Cardiac fibroblast (primary cell): ENCODE measurements at regions not wholly inside any gene's neighbourhood (a gene's known extent, or its start where the extent isn't known, plus 50 kb on each side); places are given as distances from the start of the nearest gene placed in this dataset.

Experiments
- DNase-seq, 2 donors: peaks; one replicate each; pipeline versions ENCODE4 v3.0.0 to v3.0.0-alpha.2; 2010; ENCODE audit warnings: low read depth in 2 of 2
- H3K4me3 ChIP-seq, 2 donors: replicated peaks in 1 of 2; 1 replicate in 1 of 2; 2 replicates in 1 of 2; pipeline ENCODE4 v1.5.1; 2011; ENCODE audit warnings: low read depth in 2 of 2, low read length in 2 of 2, mild to moderate bottlenecking in 2 of 2, moderate library complexity in 1 of 2
- TF ChIP-seq, protein P1 (sequence below): IDR thresholded peaks from one replicate; pipeline ENCODE4 v1.5.1; 2011; ENCODE audit warnings: low read depth, mild to moderate bottlenecking, low read length, inconsistent platforms

DNA sequence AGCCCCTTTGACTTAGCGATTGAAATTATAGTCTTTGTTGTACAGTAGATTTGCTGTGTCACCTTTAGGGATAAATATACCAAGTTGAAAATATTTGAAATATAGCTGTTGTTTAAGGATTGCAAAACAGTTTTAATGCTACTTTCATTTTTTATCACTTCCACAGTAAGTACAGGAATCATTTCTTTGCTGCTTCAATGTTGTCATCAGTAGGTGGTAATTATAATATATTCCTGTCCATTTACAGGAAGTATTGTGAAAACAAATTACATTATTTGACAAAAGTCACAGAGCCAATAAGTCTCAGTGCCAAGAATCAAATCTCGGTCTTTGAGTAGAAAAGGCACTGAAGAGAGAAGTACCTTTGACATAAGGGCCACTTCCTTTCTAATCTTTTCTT, 342.6 kb upstream of the RGS6 start:
- H3K4me3 ChIP-seq = no peak overlapping the region
- TF ChIP-seq, protein P1, sequence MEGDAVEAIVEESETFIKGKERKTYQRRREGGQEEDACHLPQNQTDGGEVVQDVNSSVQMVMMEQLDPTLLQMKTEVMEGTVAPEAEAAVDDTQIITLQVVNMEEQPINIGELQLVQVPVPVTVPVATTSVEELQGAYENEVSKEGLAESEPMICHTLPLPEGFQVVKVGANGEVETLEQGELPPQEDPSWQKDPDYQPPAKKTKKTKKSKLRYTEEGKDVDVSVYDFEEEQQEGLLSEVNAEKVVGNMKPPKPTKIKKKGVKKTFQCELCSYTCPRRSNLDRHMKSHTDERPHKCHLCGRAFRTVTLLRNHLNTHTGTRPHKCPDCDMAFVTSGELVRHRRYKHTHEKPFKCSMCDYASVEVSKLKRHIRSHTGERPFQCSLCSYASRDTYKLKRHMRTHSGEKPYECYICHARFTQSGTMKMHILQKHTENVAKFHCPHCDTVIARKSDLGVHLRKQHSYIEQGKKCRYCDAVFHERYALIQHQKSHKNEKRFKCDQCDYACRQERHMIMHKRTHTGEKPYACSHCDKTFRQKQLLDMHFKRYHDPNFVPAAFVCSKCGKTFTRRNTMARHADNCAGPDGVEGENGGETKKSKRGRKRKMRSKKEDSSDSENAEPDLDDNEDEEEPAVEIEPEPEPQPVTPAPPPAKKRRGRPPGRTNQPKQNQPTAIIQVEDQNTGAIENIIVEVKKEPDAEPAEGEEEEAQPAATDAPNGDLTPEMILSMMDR = no peak
- DNase-seq = no peak

DNA sequence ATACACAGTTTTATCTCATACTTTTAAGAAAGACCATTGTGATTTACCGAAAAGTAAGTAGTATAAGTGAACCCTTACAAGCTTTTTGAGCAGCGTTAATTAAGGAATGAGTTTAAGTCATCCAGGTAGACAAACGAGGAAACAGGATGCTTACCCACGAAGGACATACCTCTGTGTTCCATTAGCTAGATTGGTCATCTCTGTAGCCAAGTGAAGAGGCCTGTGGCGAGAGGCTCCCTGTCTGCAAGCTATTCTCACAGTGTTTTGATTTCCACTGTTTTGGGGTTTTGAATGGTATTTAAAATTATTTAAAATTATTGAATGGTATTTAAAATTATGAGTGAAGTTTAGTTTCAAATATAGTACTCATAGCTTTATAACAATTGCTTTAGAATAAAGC, 342.1 kb upstream of the RGS6 start:
- TF ChIP-seq, protein P1 = no peak
- no peak for DNase-seq
- H3K4me3 ChIP-seq = no peak overlapping the region

DNA sequence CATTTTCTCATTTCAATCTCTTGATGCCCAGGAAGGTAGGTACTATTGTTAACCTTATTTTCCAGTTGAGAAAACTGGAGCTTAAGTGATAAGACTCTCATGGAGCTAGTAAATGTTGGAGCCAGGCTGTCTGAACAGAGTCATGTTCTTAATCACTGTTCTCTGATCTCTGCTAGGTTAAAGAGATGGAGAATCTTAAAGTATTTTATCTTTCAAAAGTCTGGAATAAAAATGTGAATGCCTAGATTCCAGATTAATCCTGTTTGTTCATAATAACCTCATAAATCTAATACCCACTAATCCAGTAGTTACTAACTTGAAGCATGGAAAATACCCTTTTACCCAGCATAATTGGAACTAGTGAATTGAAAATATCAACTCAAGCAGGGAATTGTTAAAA, 341.0 kb upstream of the RGS6 start:
- H3K4me3 ChIP-seq = no peak overlapping the region
- TF ChIP-seq, protein P1 = no peak
- no peak for DNase-seq

DNA sequence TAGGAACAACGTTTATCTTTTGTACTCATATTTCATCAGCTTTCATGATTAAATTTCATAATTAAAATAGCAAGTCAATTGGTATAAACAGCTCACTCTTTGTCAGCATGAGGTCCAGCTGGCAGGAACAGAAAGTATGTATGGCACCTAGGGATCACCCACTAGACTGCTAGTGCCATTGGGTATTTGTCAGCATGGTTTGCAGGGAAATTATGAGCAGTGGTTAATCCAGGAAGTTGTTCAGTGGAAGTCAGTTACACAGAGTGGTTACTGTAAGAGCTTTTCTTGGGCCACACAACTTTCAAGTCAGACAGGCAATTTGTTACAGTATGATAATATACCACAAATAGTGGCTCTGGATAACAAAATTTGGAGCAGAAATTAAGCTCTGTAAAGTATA, 340.3 kb upstream of the RGS6 start:
- TF ChIP-seq, protein P1 = no peak
- no peak overlapping the region for H3K4me3 ChIP-seq
- DNase-seq = peak; percentile 52 to 83

DNA sequence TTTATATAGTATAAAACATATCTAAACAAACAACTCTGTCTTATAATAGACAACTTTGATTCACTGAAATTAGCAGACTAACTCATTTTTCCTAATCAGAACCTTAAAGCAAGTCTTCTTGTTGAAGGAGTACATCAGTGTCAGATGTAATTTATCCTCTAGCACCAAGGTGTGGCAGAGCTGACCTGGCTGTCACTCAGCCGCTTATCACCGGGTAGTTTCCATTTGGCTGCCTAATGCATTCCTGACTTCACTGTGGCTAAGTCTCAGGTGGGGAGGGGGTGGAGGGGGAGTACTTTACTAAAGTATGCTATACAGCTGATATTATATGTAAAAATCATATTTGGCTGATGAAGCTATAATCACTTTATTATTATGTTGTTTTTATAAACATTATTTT, 339.9 kb upstream of the RGS6 start:
- DNase-seq = no peak
- TF ChIP-seq, protein P1 = no peak

DNA sequence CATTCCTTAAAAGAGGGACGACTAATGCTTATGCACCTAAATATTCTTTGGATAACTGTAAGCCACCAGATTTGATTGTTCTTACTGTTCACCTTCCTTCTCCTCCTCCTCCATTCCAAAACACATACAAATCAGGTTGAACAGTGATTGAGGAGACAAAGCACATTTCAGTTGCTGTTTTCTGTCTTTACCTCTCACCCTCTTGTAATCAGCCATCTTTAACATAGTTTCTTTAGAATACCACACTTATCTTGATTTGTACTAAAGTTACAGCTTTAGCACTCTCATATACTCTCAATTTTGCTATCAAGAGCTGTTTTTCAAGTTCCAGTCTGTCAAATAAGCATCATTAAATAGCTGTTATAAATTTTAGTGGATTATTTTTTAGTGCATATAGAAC, 338.3 kb upstream of the RGS6 start:
- no peak for DNase-seq
- no peak overlapping the region for H3K4me3 ChIP-seq
- TF ChIP-seq, protein P1 = no peak

More for the DNA sequence above, 339.9 kb upstream of the RGS6 start:
- H3K4me3 ChIP-seq = no peak overlapping the region

DNA sequence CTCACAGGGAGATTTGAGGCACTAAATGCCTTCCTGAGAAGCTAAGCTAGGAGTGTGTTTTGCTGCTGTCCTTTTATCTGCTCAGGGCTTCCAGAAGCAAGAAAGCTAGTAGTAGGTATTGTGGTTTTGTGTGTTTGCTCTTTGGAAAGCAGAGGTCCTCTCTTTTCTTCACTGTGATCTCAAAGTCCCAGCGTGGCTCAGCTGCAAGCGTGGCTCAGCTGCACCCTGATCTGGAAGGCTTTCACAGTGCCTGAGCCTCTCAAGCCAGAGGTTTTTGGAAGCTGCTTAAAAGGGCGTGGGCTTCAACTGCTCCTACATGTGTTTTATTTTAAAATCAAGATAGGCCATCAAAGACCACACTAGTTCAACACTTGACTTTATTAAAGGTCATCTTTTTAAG, 337.4 kb upstream of the RGS6 start:
- H3K4me3 ChIP-seq = no peak overlapping the region
- DNase-seq = peak in 1 of 2 donors; percentile 20
- TF ChIP-seq, protein P1 = no peak
